GM18909 (cell line): ENCODE measurements at regions not wholly inside any gene's neighbourhood (a gene's known extent, or its start where the extent isn't known, plus 50 kb on each side); places are given as distances from the start of the nearest gene placed in this dataset.

Experiments
- ATAC-seq: cut with Tn5 transposase; IDR thresholded peaks from one replicate; pipeline ENCODE4 v1.9.1; 2021; ENCODE audit warnings: mild to moderate bottlenecking; ENCODE audit not compliant: unreplicated experiment, poor library complexity

GRCh38 chr6:22394691-22395090 is 97.9 kb upstream of the PRL start:
- ATAC-seq: no peak

GRCh38 chr6:22399693-22400092 is 102.9 kb upstream of the PRL start:
- no peak for ATAC-seq

- no peak for ATAC-seq
Measured at GRCh38 chr6:22401206-22401605, 104.4 kb upstream of the PRL start.

- ATAC-seq: no peak
Measured at GRCh38 chr6:22401932-22402331, 105.1 kb upstream of the PRL start.

- ATAC-seq: no peak
Measured at GRCh38 chr6:22409486-22409885, 112.7 kb upstream of the PRL start.

GRCh38 chr6:22411376-22412105 is 114.7 kb upstream of the PRL start:
- no peak for ATAC-seq

GRCh38 chr6:22412994-22413393 is 116.2 kb upstream of the PRL start:
- no peak for ATAC-seq

GRCh38 chr6:22413681-22414311 is 117.0 kb upstream of the PRL start:
- ATAC-seq: no peak

GRCh38 chr6:22418714-22419113 is 121.9 kb upstream of the PRL start:
- no peak for ATAC-seq

GRCh38 chr6:22421198-22421597 is 124.4 kb upstream of the PRL start:
- no peak for ATAC-seq

GRCh38 chr6:22424196-22424595 is 127.4 kb upstream of the PRL start:
- no peak for ATAC-seq

GRCh38 chr6:22432060-22432459 is 135.2 kb upstream of the PRL start:
- ATAC-seq: no peak

GRCh38 chr6:22433745-22434144 is 135.6 kb upstream of the HDGFL1 start:
- no peak for ATAC-seq

GRCh38 chr6:22435151-22435550 is 134.2 kb upstream of the HDGFL1 start:
- ATAC-seq: no peak

- ATAC-seq: no peak
Measured at GRCh38 chr6:22436134-22436533, 133.2 kb upstream of the HDGFL1 start.

- ATAC-seq: no peak
Measured at GRCh38 chr6:22437665-22438064, 131.7 kb upstream of the HDGFL1 start.

- ATAC-seq: no peak
Measured at GRCh38 chr6:22442826-22443225, 126.5 kb upstream of the HDGFL1 start.

- no peak for ATAC-seq
Measured at GRCh38 chr6:22444330-22444729, 125.0 kb upstream of the HDGFL1 start.

- ATAC-seq: no peak
Measured at GRCh38 chr6:22445946-22446345, 123.4 kb upstream of the HDGFL1 start.

GRCh38 chr6:22447249-22448196 is 121.8 kb upstream of the HDGFL1 start:
- no peak for ATAC-seq

GRCh38 chr6:22448291-22448711 is 121.1 kb upstream of the HDGFL1 start:
- ATAC-seq: no peak
